Thoracic aorta (tissue), 2 donors: ENCODE measurements at regions not wholly inside any gene's neighbourhood (a gene's known extent, or its start where the extent isn't known, plus 50 kb on each side); places are given as distances from the start of the nearest gene placed in this dataset.

Source experiments
- ATAC-seq: fragments of 150-250 bp; one replicate; pipeline ENCODE4 v1.8.0; 2017; ENCODE audit warnings: low read depth; ENCODE audit not compliant: insufficient number of reproducible peaks, low FRiP score
- DNase-seq: peaks from one replicate; pipeline ENCODE4 v3.0.0-alpha.2; 2020; ENCODE audit warnings: low spot score
- H3K27ac ChIP-seq, 2 donors: fragments of 200-600 bp; sonication (generic); 1 replicate in 1 of 2; 2 replicates in 1 of 2; pipeline ENCODE4 v1.5.1; 2016; ENCODE audit warnings: mild to moderate bottlenecking in 2 of 2, moderate library complexity in 2 of 2
- H3K27me3 ChIP-seq: fragments of 200-600 bp; sonication (generic); replicated peaks from 2 replicates; pipeline ENCODE4 v1.6.0; 2016; ENCODE audit warnings: mild to moderate bottlenecking; ENCODE audit not compliant: insufficient read depth
- H3K36me3 ChIP-seq: fragments of 200-600 bp; sonication (generic); one replicate; pipeline ENCODE4 v1.5.1; 2016
- H3K4me1 ChIP-seq, 2 donors: fragments of 200-600 bp; sonication (generic); 1 replicate in 1 of 2; 2 replicates in 1 of 2; pipeline versions ENCODE4 v1.5.1 to v1.6.0; 2016; ENCODE audit warnings: low read depth in 2 of 2, mild to moderate bottlenecking in 1 of 2; ENCODE audit not compliant: control insufficient read depth in 1 of 2
- H3K4me3 ChIP-seq: fragments of 200-600 bp; sonication (generic); 2 replicates; pipeline ENCODE4 v1.5.1; 2016; ENCODE audit warnings: mild to moderate bottlenecking
- H3K9me3 ChIP-seq: fragments of 200-600 bp; sonication (generic); 2 replicates; pipeline ENCODE4 v1.5.1; 2016
- CTCF ChIP-seq: fragments of 200-600 bp; sonication (generic); IDR thresholded peaks from one replicate; pipeline ENCODE4 v1.5.1; 2019; ENCODE audit warnings: antibody characterized with exemption

GRCh38 chr10:118467200-118467599, 125.1 kb upstream of the FAM204A start:
- DNase-seq (no peak), ATAC-seq (no peak)
- no peak overlapping the region for H3K27ac ChIP-seq
- no peaks in the 10 kb centered on the region for H3K9me3 ChIP-seq
- H3K36me3 ChIP-seq = no peaks in the 10 kb centered on the region
- H3K4me1 ChIP-seq = no peaks in the 10 kb centered on the region
- no peak for TF ChIP-seq CTCF
- no peaks in the 10 kb centered on the region for H3K27me3 ChIP-seq
- no peak overlapping the region for H3K4me3 ChIP-seq

DNA sequence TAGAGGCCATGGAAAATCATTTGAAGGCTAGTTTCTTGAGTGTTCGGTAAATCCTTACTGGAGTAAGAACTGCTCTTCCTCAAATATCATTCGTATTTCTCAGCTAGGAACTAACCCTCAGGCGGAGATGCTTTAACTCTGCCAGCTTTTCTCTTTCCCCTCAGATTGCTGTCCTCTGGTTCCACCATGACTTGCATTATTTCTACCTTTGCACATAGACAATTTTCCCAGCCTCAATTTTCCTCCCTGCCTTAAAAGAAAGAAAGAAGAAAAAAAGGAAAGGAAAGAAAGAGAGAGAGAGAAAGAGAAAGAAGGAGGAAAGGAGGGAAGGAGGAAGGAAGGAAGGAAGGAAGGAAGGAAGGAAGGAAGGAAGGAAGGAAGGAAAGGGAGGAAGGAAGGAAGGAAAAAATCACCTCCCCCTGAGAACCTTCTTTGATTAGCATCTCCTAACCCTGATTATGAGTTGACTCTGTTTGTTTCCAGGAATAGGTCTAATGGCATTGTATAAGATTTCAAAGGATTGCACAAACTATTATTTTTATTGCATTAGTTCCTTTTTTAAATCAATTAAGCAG, 123.3 kb upstream of the FAM204A start:
- no peak for TF ChIP-seq CTCF
- Histone ChIP-seq H3K36me3 (no peaks in the 10 kb centered on the region), H3K27ac (no peak overlapping the region), H3K27me3 (no peaks in the 10 kb centered on the region), H3K9me3 (no peaks in the 10 kb centered on the region), H3K4me3 (no peak overlapping the region), H3K4me1 (no peaks in the 10 kb centered on the region)
- no peak for DNase-seq
- ATAC-seq = no peak

DNA sequence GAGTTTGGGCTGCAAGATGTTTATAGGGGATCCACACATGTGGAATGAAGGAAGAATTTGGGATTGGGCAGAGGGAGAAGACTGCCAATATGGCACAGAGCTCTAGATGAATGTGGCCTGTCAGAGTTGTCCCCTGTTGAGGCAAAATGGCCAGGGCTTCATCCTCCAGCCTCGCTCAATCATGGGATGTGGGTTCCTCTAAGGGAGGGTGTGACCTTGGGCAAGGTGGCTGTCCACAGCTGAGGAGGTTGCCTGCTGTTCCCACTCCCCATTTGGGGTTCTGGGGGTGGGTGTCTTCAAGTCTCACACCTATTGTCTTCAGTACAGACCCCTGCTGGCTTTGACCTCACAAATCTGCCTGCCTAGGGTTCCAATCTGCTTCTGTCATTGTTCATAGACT, 121.6 kb upstream of the FAM204A start:
- no peak for DNase-seq
- Histone ChIP-seq H3K4me3 (no peak overlapping the region), H3K36me3 (no peaks in the 10 kb centered on the region), H3K27me3 (no peaks in the 10 kb centered on the region), H3K27ac (no peak overlapping the region), H3K4me1 (no peaks in the 10 kb centered on the region), H3K9me3 (no peaks in the 10 kb centered on the region)
- no peak for TF ChIP-seq CTCF
- ATAC-seq = no peak

DNA sequence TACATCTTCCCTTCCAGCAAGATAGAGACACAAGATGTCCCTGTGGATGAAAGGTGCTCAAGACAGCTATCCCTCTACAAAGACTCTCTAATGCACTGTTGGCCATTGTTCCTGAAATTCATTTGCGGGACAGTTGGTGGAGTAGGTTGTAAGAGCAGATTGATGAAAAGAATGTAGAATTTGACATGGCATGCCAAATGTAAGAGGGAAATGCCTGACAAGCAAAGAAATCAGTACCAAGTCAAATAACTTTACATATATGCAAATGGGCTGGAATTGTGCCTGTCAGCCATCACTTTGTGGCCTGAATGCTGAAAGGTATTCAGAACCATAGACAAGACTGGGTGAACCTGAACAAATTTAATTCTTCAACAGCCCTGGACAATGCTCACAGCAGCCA, 120.3 kb upstream of the FAM204A start:
- Histone ChIP-seq H3K4me3 (no peak overlapping the region), H3K4me1 (no peaks in the 10 kb centered on the region), H3K9me3 (no peaks in the 10 kb centered on the region), H3K27ac (no peak overlapping the region), H3K36me3 (no peaks in the 10 kb centered on the region), H3K27me3 (no peaks in the 10 kb centered on the region)
- TF ChIP-seq CTCF = no peak
- DNase-seq = no peak
- no peak for ATAC-seq

GRCh38 chr10:118459642-118460193, 117.6 kb upstream of the FAM204A start:
- Histone ChIP-seq H3K9me3 (no peaks in the 10 kb centered on the region), H3K27me3 (no peaks in the 10 kb centered on the region), H3K4me1 (no peaks in the 10 kb centered on the region), H3K27ac (no peak overlapping the region), H3K4me3 (no peak overlapping the region), H3K36me3 (no peaks in the 10 kb centered on the region)
- ATAC-seq = no peak
- DNase-seq = no peak
- TF ChIP-seq CTCF = peak; percentile 64
